T-cell (primary cell): ENCODE measurements at regions not wholly inside any gene's neighbourhood (a gene's known extent, or its start where the extent isn't known, plus 50 kb on each side); places are given as distances from the start of the nearest gene placed in this dataset.
A peak's percentile ranks its signal among the peaks of the same experiment; 100 is the strongest.

ENCODE experiments used
- ATAC-seq, 4 experiments: fragments of 200-7000 bp in 3 of 4; fragments of 150-1000 bp in 1 of 4; cut with Tn5 transposase; replicated peaks in 1 of 4; 1 replicate in 3 of 4; 2 replicates in 1 of 4; pipeline ENCODE4 v1.10.0; 2021; ENCODE audit warnings: moderate library complexity in 3 of 4, mild to moderate bottlenecking in 2 of 4, moderate number of reproducible peaks in 1 of 4
- CTCF ChIA-PET, 2 donors: fragments of 300-600 bp; sonication (Branson Sonifier 250); formaldehyde crosslinking; loops; one replicate each; lab custom pipeline; 2022; ENCODE audit warnings: antibody characterized with exemption in 2 of 2; lab: Charles Lee
- POLR2A ChIA-PET, 2 donors: fragments of 300-600 bp; sonication (Branson Sonifier 250); formaldehyde crosslinking; loops; one replicate each; lab custom pipeline; 2022; ENCODE audit warnings: antibody characterized with exemption in 2 of 2; lab: Charles Lee
- DNase-seq, 35 experiments: peaks; one replicate each; pipeline versions ENCODE4 v3.0.0 to v3.0.0-alpha.2; 2013 to 2023
- H3K27ac ChIP-seq: one replicate; pipeline ENCODE4 v1.5.1; 2013; ENCODE audit warnings: low read length
- H3K27me3 ChIP-seq, 2 experiments: replicated peaks in 1 of 2; 1 replicate in 1 of 2; 2 replicates in 1 of 2; pipeline versions ENCODE4 v1.6.1 to v1.7.0; 2013; ENCODE audit warnings: low read length in 1 of 2, mixed read lengths in 1 of 2; ENCODE audit not compliant: control insufficient read depth in 2 of 2, insufficient read depth in 2 of 2; ENCODE audit errors: extremely low read depth in 1 of 2
- H3K36me3 ChIP-seq, 2 donors: 1 replicate in 1 of 2; 2 replicates in 1 of 2; pipeline versions ENCODE4 v1.6.1 to v1.7.0; 2013; ENCODE audit warnings: low read length in 1 of 2; ENCODE audit not compliant: control insufficient read depth in 2 of 2, insufficient read depth in 1 of 2; ENCODE audit errors: extremely low read depth in 1 of 2
- H3K4me1 ChIP-seq, 2 experiments: 1 replicate in 1 of 2; 2 replicates in 1 of 2; pipeline versions ENCODE4 v1.6.1 to v1.7.0; 2013; ENCODE audit warnings: low read length in 2 of 2, mixed read lengths in 1 of 2; ENCODE audit not compliant: insufficient read depth in 2 of 2, control insufficient read depth in 1 of 2; ENCODE audit errors: extremely low read depth in 1 of 2
- H3K4me3 ChIP-seq, 2 donors: 1 replicate in 1 of 2; 2 replicates in 1 of 2; pipeline versions ENCODE4 v1.5.1 to v1.7.0; 2013; ENCODE audit warnings: mild to moderate bottlenecking in 2 of 2, low read length in 1 of 2, moderate library complexity in 1 of 2; ENCODE audit not compliant: control insufficient read depth in 1 of 2; ENCODE audit errors: extremely low read depth in 1 of 2
- H3K9me3 ChIP-seq: 2 replicates; pipeline ENCODE4 v1.7.0; 2013
- H3K27ac Mint-ChIP-seq, 2 donors: one replicate each; pipeline ENCODE4 v1.8.0; 2020 to 2021; ENCODE audit warnings: mild to moderate bottlenecking in 2 of 2, mixed read lengths in 2 of 2
- H3K27me3 Mint-ChIP-seq, 2 donors: one replicate each; pipeline ENCODE4 v1.8.0; 2021 to 2022; ENCODE audit warnings: mixed read lengths in 2 of 2
- H3K36me3 Mint-ChIP-seq: one replicate; pipeline ENCODE4 v1.8.0; 2021; ENCODE audit warnings: mixed read lengths
- H3K4me1 Mint-ChIP-seq, 3 donors: one replicate each; pipeline ENCODE4 v1.8.0; 2020 to 2022; ENCODE audit warnings: mixed read lengths in 3 of 3, mild to moderate bottlenecking in 1 of 3
- H3K4me3 Mint-ChIP-seq, 3 donors: one replicate each; pipeline ENCODE4 v1.8.0; 2020 to 2022; ENCODE audit warnings: mild to moderate bottlenecking in 3 of 3, mixed read lengths in 3 of 3, moderate library complexity in 3 of 3
- H3K9me3 Mint-ChIP-seq, 3 donors: one replicate each; pipeline ENCODE4 v1.8.0; 2020 to 2022; ENCODE audit warnings: mixed read lengths in 3 of 3
- WGBS: methylation state at CpG from one replicate; pipeline ENCODE4 v1.1.5; 2013; ENCODE audit warnings: missing lambda C conversion rate; ENCODE audit not compliant: insufficient coverage; 5-methylcytosine and 5-hydroxymethylcytosine counted together

- Mint-ChIP-seq H3K27me3 (no peaks in the 10 kb centered on the region), H3K9me3 (peaks cover 0 to 10% (median 5%) of the 10 kb centered on the region in 3 donors), H3K4me3 (no peak overlapping the region), H3K4me1 (peaks cover 26 to 37% (median 28%) of the 10 kb centered on the region in 3 donors), H3K36me3 (peaks cover 6% of the 10 kb centered on the region), H3K27ac (no peak overlapping the region)
- ATAC-seq, result no peak
- no peak overlapping the region for H3K4me3 ChIP-seq
- H3K27ac ChIP-seq, result no peak overlapping the region
- ChIA-PET CTCF (interaction anchor here in 1 of 2 donors (1.1 kb wide), 1 partner anchor 273 kb away, joined by 3 read pairs; no protein-coding TSS in a partner anchor), POLR2A (interaction anchor here in 1 of 2 donors (0.5 kb wide), 1 partner anchor 16 kb away, joined by 3 read pairs; no protein-coding TSS in a partner anchor)
- no peaks in the 10 kb centered on the region for H3K4me1 ChIP-seq
- H3K27me3 ChIP-seq, result peaks cover 0 to 6% of the 10 kb centered on the region in 2 experiments
- DNase-seq, result no peak
- H3K9me3 ChIP-seq, result no peaks in the 10 kb centered on the region
- WGBS, result 84% methylated on average over 9 of the region's 9 CpGs
- no peaks in the 10 kb centered on the region for H3K36me3 ChIP-seq
These were observed 86.9 kb upstream of the SPON1 start for GRCh38 chr11:13875643-13876042.

- no peak for DNase-seq
- Mint-ChIP-seq H3K4me3 (no peak overlapping the region), H3K36me3 (peaks cover 2% of the 10 kb centered on the region), H3K27ac (no peak overlapping the region), H3K9me3 (peaks cover 0 to 7% (median 2%) of the 10 kb centered on the region in 3 donors), H3K27me3 (no peaks in the 10 kb centered on the region), H3K4me1 (peaks cover 18 to 29% (median 21%) of the 10 kb centered on the region in 3 donors)
- H3K36me3 ChIP-seq, result no peaks in the 10 kb centered on the region
- POLR2A ChIA-PET, result interaction anchor here in 1 of 2 donors (0.6 kb wide), 1 partner anchor 757 kb away, joined by 3 read pairs; no protein-coding TSS in a partner anchor
- 85% methylated on average over 2 of the region's 2 CpGs for WGBS
- ATAC-seq, result no peak
- H3K4me1 ChIP-seq, result no peaks in the 10 kb centered on the region
- no peak overlapping the region for H3K27ac ChIP-seq
- peaks cover 0 to 6% of the 10 kb centered on the region in 2 experiments for H3K27me3 ChIP-seq
- CTCF ChIA-PET, result interaction anchor here in 1 of 2 donors (1.1 kb wide), 1 partner anchor 272 kb away, joined by 3 read pairs; no protein-coding TSS in a partner anchor
- no peaks in the 10 kb centered on the region for H3K9me3 ChIP-seq
- H3K4me3 ChIP-seq, result no peak overlapping the region
These were observed 86.1 kb upstream of the SPON1 start for GRCh38 chr11:13876423-13876822.

DNA sequence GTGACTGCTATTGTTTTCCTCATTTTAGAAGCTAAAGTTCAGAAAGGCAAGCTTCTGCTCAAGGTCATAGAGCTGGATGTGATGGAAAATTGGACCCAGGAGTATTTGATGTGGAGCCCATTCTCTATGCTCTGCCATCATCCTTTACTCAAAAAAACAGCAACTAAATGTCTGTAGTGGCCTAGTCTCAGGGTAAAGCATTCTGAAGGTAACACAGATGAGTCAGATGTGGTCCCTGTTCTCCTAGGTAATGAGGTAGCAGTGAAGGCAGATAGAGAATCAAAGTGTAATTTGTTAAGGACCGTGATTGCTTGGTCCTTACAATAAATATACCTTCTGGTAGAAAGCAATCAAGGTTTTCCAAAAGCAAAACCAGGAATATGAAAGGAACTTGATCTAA, 84.4 kb upstream of the SPON1 start:
- ATAC-seq (no peak), DNase-seq (no peak)
- Mint-ChIP-seq H3K9me3 (peaks cover 0 to 5% (median 0%) of the 10 kb centered on the region in 3 donors), H3K27me3 (no peaks in the 10 kb centered on the region), H3K36me3 (no peaks in the 10 kb centered on the region), H3K4me3 (no peak overlapping the region), H3K4me1 (peaks cover 12 to 21% (median 19%) of the 10 kb centered on the region in 3 donors), H3K27ac (no peak overlapping the region)
- ChIA-PET POLR2A (no interaction called here), CTCF (no interaction called here)
- Histone ChIP-seq H3K4me1 (no peaks in the 10 kb centered on the region), H3K27ac (no peak overlapping the region), H3K27me3 (peaks cover 0 to 6% of the 10 kb centered on the region in 2 experiments), H3K9me3 (no peaks in the 10 kb centered on the region), H3K4me3 (no peak overlapping the region), H3K36me3 (no peaks in the 10 kb centered on the region)
- WGBS, result no CpG with 5 or more reads among the region's 1 CpG

- DNase-seq (no peak), ATAC-seq (no peak)
- H3K4me1 Mint-ChIP-seq, result peaks cover 10 to 17% (median 15%) of the 10 kb centered on the region in 3 donors
- WGBS, result 60% methylated on average over 1 of the region's 2 CpGs
- no peaks in the 10 kb centered on the region for H3K27me3 Mint-ChIP-seq
- no peak overlapping the region for H3K4me3 ChIP-seq
- no peak overlapping the region for H3K4me3 Mint-ChIP-seq
- peaks cover 0 to 5% (median 0%) of the 10 kb centered on the region in 3 donors for H3K9me3 Mint-ChIP-seq
- peaks cover 0 to under 1% of the 10 kb centered on the region in 2 experiments for H3K27me3 ChIP-seq
- no peaks in the 10 kb centered on the region for H3K4me1 ChIP-seq
- POLR2A ChIA-PET, result no interaction called here
- CTCF ChIA-PET, result no interaction called here
- no peaks in the 10 kb centered on the region for H3K36me3 ChIP-seq
- no peaks in the 10 kb centered on the region for H3K36me3 Mint-ChIP-seq
- no peaks in the 10 kb centered on the region for H3K9me3 ChIP-seq
- H3K27ac ChIP-seq, result no peak overlapping the region
- no peak overlapping the region for H3K27ac Mint-ChIP-seq
These were observed 81.9 kb upstream of the SPON1 start for GRCh38 chr11:13880634-13881033.

DNA sequence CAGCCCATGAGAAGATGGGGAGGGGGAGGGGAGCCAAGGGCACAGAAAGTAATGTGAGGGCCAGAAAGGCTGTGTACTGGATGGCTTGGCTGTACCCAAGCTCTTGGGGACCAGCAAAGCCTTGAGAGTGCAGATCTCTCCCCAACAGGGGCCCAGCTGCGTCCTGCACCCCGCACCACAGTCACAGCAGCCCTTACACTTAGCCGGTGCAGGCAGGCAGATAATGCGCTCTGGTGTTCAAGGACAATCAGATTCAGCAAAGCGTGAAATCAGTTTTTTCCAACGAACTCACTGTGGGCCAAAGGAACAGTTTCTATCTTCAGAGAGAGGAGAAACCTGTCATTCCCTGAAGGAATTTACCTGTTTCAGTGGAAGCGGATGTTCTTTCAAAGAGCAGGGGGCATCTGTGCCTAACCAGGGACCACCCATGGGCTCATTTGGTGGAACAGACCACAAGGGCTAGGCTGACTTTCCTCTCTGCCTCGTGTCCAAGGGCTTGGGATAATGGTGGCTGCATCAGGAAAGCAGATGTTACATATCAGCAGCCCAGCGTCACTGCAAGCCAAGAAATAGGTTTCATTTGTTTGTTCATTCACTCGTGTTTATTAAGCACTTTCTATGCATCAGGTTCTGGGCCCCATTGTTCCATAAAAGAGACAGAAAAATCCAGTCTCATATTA, 81.2 kb upstream of the SPON1 start:
- H3K27me3 Mint-ChIP-seq, result no peaks in the 10 kb centered on the region
- H3K9me3 ChIP-seq, result no peaks in the 10 kb centered on the region
- ChIA-PET POLR2A (no interaction called here), CTCF (no interaction called here)
- H3K27ac Mint-ChIP-seq, result no peak overlapping the region
- H3K4me1 ChIP-seq, result no peaks in the 10 kb centered on the region
- no peak overlapping the region for H3K4me3 Mint-ChIP-seq
- WGBS, result 90% methylated on average over 8 of the region's 10 CpGs
- peaks cover 10 to 17% (median 15%) of the 10 kb centered on the region in 3 donors for H3K4me1 Mint-ChIP-seq
- no peak overlapping the region for H3K27ac ChIP-seq
- no peak overlapping the region for H3K4me3 ChIP-seq
- H3K9me3 Mint-ChIP-seq, result peaks cover 0 to 5% (median 0%) of the 10 kb centered on the region in 3 donors
- H3K36me3 ChIP-seq, result no peaks in the 10 kb centered on the region
- ATAC-seq (no peak), DNase-seq (no peak)
- H3K36me3 Mint-ChIP-seq, result no peaks in the 10 kb centered on the region
- H3K27me3 ChIP-seq, result no peaks in the 10 kb centered on the region

DNA sequence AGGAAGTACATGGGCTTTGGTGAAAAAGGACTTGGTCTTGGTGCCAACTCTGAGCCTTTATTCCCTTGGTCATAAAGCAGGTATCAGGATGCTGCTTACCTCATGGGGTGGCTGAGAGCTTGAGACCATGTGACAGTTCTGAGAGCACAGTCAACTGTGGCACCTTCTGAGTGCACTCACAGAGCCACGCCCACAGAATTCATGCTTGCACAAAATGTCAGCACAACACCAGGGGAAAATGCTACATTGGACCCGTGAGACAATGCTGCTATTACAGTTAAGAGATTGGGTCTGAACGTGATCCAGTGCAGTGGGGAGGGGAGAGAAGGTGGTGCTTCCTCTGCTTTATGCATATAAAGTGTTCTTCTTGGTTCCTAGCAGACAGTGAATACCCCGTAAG, 79.5 kb upstream of the SPON1 start:
- Histone ChIP-seq H3K27me3 (no peaks in the 10 kb centered on the region), H3K4me3 (no peak overlapping the region), H3K4me1 (no peaks in the 10 kb centered on the region), H3K27ac (no peak overlapping the region), H3K9me3 (no peaks in the 10 kb centered on the region), H3K36me3 (no peaks in the 10 kb centered on the region)
- Mint-ChIP-seq H3K36me3 (no peaks in the 10 kb centered on the region), H3K27me3 (no peaks in the 10 kb centered on the region), H3K9me3 (peaks cover 2 to 8% (median 5%) of the 10 kb centered on the region in 3 donors), H3K27ac (no peak overlapping the region), H3K4me1 (peaks cover 7 to 13% (median 9%) of the 10 kb centered on the region in 3 donors), H3K4me3 (no peak overlapping the region)
- peak in 2 of 35 experiments; percentile 7 to 18 for DNase-seq
- POLR2A ChIA-PET, result interaction anchor here in 1 of 2 donors (0.7 kb wide), 1 partner anchor 1134 kb away, joined by 3 read pairs; no protein-coding TSS in a partner anchor
- WGBS, result 71% methylated on average over 4 of the region's 4 CpGs
- CTCF ChIA-PET, result no interaction called here
- ATAC-seq, result peak in 1 of 4 experiments; percentile 58
